GM19035 (cell line): ENCODE measurements at regions not wholly inside any gene's neighbourhood (a gene's known extent, or its start where the extent isn't known, plus 50 kb on each side); places are given as distances from the start of the nearest gene placed in this dataset.

Experiments used
- ATAC-seq: cut with Tn5 transposase; IDR thresholded peaks from one replicate; pipeline ENCODE4 v1.9.1; 2021; ENCODE audit not compliant: unreplicated experiment

DNA sequence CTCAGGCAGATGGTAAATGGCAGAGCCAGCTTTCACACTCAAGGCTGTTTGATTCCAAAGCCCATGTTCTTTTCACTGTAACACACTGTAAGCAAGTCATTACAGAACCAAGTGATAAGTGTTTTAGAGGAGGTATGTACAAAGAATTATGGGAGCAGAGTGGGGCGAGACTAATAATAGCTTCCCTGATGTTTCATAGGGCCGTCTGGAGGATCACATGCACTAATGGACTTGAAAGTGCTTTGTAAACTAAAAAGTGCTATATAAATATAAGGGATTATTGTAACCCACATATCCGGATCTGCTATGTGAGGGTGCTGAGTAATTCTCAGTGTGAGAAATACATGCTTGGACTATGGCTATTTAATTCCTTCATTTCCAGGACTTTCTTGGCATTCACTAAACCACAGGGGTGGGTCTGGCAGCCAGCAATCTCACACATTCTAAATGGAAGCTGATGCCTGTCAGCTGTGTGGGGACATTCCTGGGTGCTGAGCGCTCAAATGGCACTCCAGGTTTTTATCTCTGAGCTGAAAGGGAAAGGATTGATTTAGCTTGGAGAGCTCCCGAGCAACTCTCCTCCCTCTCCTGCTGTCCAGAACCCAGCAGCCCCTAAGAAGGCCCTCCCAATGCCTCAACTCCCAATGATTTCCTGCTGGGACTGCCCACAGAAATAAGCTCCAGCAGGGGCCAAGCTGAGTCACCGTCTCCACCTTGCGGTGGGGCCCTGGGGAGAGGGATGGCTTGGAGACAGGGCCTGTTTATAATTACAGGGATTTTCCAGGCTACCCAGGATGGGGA, 222.8 kb downstream of the SOX11 start:
- no peak for ATAC-seq

DNA sequence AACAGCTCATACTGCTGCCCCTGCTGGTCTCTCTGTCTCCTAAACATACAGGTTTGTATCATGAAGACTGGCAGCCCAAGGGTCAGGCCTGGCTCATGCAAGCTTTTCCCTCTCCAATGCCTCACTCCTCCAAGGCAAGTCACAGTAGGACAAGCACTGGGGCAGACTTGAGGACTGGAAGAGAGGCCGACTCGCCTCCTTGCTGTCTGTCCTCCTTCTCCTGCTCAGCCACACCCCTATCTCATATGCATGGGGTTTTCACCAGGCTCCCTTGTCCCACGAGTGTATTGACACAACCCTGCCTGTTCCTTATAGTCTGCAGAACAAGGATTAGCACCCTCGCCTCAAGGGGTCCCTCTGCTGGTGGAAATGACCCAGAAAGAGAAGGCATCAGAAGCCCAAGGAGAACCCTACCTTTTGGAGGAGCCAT, 223.7 kb downstream of the SOX11 start:
- no peak for ATAC-seq

DNA sequence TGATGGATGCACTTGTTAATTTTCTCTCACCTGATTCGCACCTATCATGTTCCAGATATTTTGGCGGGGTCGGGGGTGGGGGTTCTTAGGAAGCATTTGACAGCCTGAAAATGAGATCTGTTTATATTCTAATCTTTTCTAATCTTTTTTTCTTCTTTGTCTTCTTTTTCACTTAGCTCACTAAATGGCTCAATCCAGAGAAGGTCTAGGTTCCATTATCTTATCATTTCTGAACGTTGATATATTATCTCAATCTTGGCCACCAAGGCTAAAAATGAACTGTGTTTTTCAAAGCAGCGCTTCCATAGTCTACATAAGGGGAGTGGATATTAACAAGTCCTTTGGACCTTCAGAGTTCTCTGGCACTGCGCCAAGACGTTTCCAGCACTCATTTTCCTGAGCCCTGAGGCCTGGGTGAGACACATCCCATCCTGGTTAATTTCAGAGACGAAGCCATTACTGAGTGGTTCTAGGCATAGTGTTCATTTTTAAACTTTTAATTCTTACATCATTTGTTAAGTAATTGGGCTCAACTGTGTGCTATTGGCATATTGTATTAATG, 229.0 kb downstream of the SOX11 start:
- ATAC-seq, result no peak

DNA sequence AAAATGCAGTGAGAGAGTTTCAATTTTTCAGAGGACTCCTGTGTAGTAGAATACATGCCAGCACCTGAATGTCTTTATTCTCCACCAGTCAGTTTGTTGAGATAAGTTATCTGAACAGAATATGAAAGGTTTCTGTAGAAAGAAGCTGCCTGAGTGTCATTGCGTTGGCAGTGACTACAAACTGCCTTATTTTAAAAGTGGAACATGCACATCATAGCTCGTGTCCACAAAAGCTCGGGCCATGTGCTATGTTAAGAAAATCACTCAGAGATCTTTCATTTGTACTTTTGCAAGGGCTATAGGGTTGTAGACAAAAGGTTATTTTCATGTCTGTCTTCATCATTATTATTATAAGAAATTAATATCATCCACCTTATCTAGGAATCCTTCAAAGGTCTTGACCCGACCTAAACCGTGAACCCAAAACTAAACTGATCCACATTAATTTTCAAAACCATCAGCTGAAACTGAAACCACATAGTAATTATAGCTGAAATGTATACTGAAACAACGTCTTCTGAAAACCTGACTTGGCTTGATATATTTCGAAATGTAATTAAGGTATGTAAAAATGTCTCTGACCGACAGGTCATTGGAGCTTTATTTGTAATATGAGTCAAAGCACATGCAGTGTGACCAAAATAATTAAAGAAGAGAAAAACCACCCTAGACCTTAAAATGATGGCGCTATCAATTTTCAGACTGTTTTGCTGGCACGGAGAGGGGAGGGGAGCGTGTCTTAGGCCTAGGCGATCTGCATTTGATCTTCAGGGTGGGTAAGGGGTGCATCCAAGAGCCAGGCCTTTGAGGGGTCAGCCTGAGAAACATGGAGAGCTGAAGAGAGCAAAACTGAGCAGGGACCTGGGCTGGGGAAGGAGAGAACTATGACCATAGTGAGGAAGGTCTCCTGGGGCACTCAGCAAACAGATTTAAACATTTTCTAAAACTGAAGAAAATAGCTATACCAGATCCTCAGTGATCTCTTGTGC, 232.1 kb downstream of the SOX11 start:
- no peak for ATAC-seq

DNA sequence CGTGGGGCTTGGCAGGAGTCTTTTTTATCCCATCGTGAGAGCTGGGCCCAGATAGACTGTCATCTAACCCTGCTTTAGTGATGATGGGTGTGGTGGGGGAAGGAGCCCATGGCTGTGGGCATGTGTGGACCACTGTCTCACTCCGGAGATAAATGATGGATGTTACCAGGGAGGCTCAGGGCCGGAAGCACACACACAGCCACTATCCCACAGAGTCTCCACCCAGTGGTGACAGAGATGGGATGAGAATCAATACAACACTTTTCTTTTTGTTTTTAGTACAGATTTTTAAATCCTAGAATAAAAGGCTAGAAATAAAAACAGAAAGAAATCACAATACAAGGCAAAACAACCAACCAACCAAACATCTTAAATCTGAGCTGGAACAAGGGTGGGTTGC, 233.4 kb downstream of the SOX11 start:
- ATAC-seq, result no peak

DNA sequence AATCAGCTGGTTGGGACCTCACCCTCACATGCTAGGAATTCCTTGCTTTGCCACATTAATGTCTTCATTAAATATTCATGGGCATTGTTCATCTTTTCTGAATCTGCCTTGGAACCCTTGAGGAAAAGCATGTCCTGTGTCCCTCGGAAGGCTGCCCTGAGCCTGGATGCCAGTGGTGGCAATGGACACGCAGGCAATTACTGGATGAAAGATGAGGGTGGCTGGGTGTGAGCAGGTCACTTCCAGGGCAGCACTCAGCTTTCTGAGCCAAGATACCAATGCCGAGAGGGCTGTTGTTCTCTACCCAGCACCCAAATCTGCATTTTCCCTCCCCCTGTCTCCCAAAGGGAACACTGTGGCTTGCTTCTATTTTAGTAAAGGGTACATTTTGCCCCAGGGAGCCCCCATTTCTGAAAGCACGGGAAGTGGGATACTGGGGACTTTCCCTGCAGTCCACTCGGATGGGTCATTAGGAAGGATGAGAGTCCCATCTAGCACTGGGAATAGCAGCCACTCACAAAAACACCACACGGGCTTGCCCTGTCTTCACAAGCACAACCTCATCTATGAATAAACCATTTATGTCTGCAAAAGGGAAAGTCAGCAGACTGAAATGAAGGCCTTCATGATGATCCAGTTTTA, 234.8 kb downstream of the SOX11 start:
- no peak for ATAC-seq

DNA sequence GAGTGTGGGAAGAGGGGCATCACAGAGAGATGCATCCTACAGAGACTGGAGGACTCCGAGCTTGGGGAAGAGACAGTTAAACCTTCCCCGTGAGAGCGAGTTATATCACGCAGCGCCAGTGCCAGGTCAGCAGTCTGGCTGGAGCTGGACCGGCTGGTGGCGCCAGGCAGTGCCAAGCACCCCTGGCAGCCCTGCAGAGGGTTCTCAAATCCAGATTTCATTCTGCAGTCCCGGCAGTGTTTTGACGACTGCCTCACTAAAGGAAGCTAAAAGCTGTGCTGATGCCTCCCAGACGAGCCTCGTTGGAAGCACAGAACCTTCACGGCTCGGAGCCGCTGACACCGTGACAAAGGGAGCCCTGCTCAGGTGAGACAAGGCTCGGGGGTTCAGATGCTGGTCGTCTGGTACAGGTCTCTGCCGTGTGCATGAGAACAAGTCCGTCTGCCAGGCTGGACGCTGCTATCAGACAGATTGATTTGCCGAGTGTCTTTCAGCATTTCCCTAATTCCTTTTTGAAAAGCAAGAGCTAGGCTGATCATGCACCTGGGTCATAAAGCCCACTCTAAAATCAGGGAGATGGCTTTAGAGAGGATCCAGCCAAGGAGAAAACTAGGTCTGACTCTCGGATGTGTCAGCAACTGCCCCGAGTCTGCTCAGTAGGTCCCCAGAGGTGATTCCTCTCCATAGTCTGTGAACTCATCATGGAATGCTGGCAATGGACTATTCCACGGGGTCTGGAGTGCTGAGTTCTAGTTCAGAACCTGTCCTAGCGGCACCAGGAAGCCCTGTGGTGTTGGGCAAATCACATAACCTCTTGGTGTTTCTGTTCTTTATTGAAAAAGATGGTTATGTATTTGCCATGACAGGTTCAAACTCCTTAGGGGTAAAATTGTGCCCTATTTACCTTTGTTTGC, 240.6 kb downstream of the SOX11 start:
- no peak for ATAC-seq

DNA sequence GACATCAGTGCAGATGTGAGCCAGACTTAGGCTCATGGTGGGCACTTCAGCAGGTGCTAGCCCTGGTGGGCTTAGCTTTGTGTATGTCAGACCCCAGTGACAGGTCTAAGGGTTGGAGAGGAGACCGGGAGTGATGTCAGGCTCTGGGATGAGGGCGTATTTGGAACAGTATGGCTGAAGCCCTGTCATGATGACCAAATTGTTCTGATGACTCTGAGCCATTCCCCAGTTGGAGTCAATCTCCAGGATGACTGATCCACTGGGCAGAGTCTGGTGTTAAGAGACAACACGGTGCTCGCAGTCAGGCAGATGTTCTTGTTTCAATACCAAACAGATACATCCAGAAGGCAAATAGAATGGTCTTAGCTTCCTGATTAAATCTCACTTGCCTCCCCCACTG, 241.5 kb downstream of the SOX11 start:
- ATAC-seq, result no peak

DNA sequence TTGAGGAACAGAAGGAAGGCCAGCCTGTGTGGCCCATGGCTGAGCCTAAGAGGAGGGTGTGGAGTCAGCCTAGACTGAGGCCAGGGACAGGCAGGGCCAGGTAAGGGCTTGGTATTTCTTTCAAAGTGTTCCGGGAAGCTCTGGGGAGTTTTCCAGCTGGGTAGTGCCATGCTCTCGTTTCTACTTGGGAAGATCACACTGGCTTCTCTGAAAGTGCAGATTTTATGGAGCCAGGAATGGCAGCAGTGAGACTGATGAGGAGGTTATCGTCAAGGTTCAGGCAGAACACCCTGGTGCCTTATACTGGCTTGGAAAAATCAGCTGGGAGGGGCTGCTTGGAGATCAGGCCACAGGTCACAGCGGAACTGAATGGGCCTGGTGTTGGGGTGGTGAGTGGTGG, 245.1 kb downstream of the SOX11 start:
- no peak for ATAC-seq

DNA sequence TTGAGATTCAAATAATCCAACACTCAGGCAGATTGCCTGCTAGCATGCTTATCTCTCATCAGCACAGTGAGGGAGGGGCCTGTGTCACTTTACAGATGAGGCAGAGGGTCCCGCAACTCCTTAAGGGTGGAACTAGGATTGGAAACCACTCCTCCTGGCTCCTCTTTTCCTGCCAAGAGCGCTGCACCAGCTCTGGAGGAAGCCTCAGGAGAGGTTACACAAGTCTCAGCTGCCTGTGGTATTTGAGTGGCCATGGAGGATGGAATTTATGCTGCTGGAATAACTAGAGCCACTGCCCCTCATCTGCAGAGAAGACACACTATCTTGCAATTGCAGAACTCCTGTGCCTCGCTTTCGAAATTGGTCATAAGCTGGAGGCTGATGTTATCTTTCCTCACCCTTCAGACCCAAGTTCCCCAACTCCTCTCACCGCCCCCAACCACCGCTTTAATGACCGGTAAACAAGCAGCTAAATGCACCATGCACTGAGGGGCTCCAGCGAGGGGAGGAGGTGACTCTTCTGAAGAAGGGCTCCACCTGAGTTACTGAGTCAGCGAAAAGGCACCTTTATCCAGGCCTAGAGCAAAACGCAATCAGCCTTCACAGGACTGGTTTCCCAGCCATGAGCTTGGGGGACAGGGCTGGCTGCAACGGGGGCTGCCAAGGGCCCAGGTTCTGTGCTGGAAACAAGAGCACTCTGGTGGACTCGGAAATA, 245.8 kb downstream of the SOX11 start:
- ATAC-seq, result no peak

DNA sequence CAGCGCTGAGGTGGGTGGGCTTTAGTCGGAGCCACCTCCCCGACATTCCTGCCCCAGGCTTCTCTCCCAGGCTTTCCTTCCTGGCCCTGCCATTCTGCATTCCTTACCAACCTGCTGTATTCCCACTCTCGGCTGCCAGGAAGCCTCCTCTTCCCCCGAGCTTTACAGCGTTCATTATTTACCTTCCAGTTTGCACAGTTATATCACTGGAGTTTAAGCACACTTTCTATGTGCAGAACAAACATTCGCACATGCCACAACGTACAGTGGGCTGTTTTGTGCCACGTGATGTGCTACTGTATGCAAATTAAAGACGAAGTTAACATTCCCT, 246.3 kb downstream of the SOX11 start:
- no peak for ATAC-seq

DNA sequence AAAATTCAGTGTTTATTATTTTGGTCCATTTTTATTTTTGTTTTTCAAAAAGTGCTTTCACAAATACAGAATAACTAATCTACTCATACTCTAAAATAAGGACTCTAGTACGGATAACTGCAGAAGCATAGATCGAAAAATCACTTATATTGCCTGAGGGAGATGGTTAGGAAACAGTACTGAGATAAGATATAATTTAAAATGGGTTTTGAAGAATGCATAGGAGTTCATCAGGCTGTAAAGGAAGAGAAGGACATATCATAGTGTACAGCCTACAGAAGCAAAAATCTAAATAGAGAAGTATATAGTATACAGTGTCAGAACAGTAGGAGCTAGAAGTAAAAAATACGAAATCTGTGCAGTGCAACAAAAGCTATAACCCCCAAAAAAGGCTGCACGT, 247.4 kb downstream of the SOX11 start:
- no peak for ATAC-seq

DNA sequence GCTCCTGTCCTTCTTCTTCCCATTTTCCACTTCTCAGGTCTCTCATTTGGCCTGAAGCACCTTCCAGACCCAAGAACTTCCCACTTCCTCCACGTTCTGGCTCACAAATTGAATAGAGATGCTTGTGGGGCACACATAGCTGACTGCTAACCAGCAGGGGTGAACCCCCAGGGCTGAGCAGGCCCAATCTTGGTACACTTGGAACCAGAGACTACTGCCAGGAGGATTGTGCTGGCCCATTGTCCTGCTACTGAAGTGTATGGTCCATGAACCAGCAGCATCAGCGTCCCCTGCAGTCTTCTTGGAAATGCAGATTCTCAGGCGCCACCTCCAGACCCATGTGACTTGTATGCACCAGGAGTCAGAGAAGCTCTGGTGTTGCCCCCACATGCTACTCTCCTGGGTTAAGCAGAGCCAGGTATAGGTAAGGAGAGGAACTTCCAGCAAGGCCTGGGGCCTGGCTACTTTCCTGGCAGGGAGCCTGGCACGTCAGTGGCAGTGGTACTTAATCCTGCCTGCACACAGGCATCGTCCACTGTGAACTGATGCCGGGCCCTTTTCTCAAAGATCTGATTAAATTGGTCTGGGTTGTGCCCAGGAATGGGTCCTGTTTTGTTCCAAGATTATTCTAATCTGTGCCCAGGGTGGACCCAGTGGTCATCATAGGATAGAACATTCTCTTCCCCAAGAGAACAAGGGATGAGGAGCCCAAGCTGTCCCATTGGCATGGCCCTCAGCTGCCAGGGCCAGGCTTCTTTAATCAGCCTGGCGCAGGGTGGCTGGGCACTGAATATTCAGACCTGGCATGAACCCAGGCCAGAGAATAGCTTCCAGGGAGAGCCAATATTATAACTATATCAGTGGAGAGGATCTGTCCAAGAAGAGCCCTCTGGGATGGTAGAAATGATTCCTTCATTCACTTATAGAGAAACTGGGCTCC, 248.7 kb downstream of the SOX11 start:
- ATAC-seq, result no peak

DNA sequence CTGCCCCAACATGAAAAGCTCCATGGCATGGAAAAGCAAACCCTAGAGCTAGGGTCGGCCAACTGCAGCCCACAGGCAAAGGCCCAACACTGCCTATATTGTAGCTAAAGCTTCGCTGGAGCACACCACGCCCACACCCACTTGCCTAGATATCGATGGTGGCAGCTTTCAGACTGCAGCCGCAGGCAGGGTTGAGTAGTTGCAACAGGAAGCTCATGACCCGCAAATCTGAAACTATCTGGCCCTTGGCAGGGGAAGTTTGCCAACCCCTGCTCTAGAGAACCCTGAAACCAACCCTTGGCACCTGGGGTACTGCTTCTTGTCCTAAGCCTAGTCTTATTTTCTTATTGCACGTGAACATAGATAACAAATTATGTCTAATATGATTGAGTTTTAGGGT, 250.0 kb downstream of the SOX11 start:
- no peak for ATAC-seq

DNA sequence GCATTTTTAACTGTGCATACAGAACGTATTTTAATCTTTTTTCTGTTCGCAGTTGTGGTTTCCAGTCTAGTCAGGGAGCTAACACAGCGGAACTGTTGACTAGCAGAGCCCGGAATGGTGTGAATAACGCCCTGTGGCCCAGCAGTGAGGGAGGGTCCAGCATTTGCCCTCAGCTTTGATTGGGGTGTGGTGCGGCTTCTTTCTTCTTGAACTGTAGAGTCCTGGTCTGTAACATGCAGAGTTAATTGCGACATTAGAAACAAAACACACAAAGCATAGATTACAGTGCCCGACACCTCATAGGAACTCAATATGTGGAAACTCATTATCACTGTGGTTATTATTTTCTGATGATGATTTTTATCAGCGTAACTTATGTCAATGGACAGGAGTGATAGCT, 253.6 kb downstream of the SOX11 start:
- ATAC-seq, result no peak

DNA sequence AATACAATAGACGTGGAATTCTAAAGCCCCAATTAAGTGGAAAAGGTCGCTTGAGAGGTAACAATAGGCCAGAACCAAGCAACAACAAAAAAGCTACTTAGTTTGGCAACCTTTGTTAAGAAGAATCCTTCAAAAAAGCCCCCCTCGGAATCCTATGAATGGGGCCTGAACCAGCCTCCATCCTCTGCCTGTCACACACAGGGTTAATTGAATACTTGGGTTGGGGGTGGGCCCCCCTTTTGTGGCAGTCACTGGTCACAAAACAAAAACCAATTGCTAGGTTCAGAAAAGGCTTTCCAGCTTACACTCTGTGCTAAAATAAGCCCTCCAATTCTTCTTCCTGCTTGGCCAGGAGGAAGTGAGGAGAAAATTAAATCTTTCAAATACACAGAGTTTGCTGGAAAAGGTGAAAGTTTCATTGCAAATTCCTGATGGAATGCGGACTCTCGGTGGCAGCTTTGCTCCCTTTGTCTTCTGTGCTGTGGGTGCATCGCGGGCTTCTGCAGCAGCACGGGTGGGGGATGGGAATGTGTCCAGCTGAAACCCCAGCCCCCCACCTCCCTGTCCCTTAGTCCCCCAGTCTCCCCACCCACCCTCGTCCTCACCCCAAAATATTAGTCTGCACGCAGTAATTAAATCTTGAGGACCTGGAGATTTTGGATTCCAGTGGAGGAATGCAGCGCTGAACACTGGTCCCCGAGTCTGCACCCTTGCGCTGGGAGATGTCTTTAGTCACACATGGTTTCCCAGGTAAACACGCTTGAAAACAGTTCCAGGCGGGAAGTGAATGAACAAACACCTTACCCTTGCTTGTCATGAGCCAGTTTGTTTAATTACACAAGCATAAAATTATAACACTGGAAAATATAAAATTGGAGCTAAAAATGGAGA, 254.3 kb downstream of the SOX11 start:
- ATAC-seq, result no peak

DNA sequence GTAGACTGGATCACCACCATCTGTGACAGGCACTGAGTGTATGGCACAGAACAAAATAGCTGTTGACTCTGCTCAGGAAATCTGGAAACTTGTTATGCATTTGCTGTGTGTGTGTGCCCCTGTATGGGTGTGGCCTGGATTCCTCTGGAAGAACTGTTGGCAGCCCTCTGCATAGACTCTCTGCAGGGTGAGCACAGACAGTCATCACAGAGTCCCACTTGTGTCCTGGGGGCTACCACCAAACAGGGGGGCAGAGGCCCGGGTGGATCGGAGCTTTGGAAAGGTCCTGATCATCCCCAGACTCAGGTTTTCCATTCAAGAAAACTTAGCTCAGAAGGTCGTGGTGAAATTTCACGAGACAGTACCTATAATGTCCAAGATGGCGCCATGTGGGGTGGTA, 258.6 kb downstream of the SOX11 start:
- no peak for ATAC-seq

DNA sequence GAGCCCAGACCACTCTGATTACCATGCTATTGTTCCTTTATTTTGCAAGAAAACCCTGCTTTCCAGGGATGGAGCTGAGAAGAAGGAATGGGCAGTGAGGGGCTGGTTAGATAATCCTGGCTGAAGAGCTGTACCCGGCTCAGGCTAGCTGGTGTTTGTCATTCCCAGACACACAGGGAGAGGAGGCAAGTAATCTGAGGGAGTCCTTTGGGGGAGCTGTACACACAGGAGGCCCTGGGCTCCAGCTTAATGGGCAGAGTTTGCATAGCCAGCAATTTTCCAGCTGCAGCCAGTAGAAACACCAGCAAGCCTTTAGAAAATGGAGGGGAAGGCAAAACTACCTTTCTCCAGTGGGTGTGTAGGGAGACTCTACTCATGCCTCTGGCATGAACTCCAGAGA, 259.3 kb downstream of the SOX11 start:
- no peak for ATAC-seq
